Loucy (cell line): ENCODE measurements at regions not wholly inside any gene's neighbourhood (a gene's known extent, or its start where the extent isn't known, plus 50 kb on each side); places are given as distances from the start of the nearest gene placed in this dataset.

Source experiments
- H2AFZ ChIP-seq: fragments of 200-600 bp; sonication (generic); 2 replicates; pipeline ENCODE4 v1.6.0; 2016; ENCODE audit warnings: antibody characterized with exemption, mild to moderate bottlenecking, low read length, moderate library complexity
- H3F3A ChIP-seq: fragments of 200-600 bp; 2 replicates; pipeline ENCODE4 v1.6.0; 2016; ENCODE audit warnings: antibody characterized with exemption, low read depth, mild to moderate bottlenecking
- H3K27me3 ChIP-seq: fragments of 200-600 bp; sonication (generic); 2 replicates; pipeline ENCODE4 v1.6.1; 2014; ENCODE audit warnings: low read length, mild to moderate bottlenecking; ENCODE audit not compliant: insufficient read depth, poor library complexity, severe bottlenecking
- H3K36me3 ChIP-seq: fragments of 200-600 bp; sonication (generic); 2 replicates; pipeline ENCODE4 v1.6.1; 2016; ENCODE audit warnings: low read length; ENCODE audit not compliant: insufficient read depth
- H3K4me1 ChIP-seq: fragments of 200-600 bp; sonication (generic); 2 replicates; pipeline ENCODE4 v1.5.1; 2014; ENCODE audit warnings: low read length, mild to moderate bottlenecking; ENCODE audit not compliant: insufficient read depth, poor library complexity, severe bottlenecking
- H3K4me2 ChIP-seq: fragments of 200-600 bp; sonication (generic); 2 replicates; pipeline ENCODE4 v1.6.0; 2014; ENCODE audit warnings: antibody characterized with exemption, low read length, low read depth, mild to moderate bottlenecking; ENCODE audit not compliant: poor library complexity, severe bottlenecking
- H3K4me3 ChIP-seq: fragments of 200-600 bp; sonication (generic); 2 replicates; pipeline ENCODE4 v1.5.1; 2014; ENCODE audit warnings: low read length, mild to moderate bottlenecking, mixed read lengths; ENCODE audit not compliant: poor library complexity, severe bottlenecking
- H3K79me2 ChIP-seq: fragments of 200-600 bp; sonication (generic); 2 replicates; pipeline ENCODE4 v1.6.1; 2014; ENCODE audit warnings: low read length; ENCODE audit not compliant: insufficient read depth
- H3K9ac ChIP-seq: fragments of 200-600 bp; sonication (generic); 2 replicates; pipeline ENCODE4 v1.6.0; 2014; ENCODE audit warnings: mild to moderate bottlenecking, low read depth, low read length, moderate library complexity; ENCODE audit not compliant: poor library complexity, severe bottlenecking
- H3K9me2 ChIP-seq: fragments of 200-600 bp; sonication (generic); replicated peaks from 2 replicates; pipeline ENCODE4 v1.6.1; 2016; ENCODE audit warnings: low read depth, low read length, mixed read lengths
- H3K9me3 ChIP-seq: fragments of 200-600 bp; sonication (generic); 2 replicates; pipeline ENCODE4 v1.6.1; 2014; ENCODE audit warnings: mild to moderate bottlenecking, antibody characterized with exemption, low read length, low read depth; ENCODE audit not compliant: insufficient read depth
- H4K20me1 ChIP-seq: fragments of 200-600 bp; sonication (generic); 2 replicates; pipeline ENCODE4 v1.6.0; 2014; ENCODE audit warnings: antibody characterized with exemption, low read length, mild to moderate bottlenecking; ENCODE audit not compliant: insufficient read depth, poor library complexity, severe bottlenecking
- EZH2phosphoT487 ChIP-seq: fragments of 200-600 bp; IDR thresholded peaks from 2 replicates; pipeline ENCODE4 v1.6.1; 2018; ENCODE audit warnings: antibody characterized with exemption, mild to moderate bottlenecking, moderate library complexity, borderline replicate concordance
- TF ChIP-seq, protein P1 (sequence below): fragments of 200-600 bp; sonication (generic); conservative IDR thresholded peaks from 2 replicates; pipeline ENCODE4 v1.5.1; 2014; ENCODE audit warnings: mild to moderate bottlenecking, antibody characterized with exemption, low read length

DNA sequence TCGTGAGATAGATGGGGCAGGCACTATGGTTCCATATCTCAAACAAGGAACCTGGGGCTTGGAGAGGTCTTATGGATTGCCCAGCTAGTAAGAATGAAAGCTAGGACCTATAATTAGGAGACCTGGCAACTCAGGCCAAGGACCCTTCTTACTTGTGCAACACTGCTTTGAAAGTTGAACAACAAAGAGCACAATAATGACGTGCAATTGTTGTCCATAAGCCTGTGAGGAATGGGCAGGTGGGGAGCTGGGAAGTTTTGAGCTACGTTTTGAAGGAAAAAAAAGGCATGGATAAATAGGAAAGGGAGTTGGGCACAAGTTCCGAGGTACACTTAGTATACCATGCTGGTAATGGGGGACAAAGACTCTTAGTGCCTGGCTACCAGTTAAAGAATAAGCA, 104.3 kb downstream of the HS3ST3B1 start:
- TF ChIP-seq, protein P1, sequence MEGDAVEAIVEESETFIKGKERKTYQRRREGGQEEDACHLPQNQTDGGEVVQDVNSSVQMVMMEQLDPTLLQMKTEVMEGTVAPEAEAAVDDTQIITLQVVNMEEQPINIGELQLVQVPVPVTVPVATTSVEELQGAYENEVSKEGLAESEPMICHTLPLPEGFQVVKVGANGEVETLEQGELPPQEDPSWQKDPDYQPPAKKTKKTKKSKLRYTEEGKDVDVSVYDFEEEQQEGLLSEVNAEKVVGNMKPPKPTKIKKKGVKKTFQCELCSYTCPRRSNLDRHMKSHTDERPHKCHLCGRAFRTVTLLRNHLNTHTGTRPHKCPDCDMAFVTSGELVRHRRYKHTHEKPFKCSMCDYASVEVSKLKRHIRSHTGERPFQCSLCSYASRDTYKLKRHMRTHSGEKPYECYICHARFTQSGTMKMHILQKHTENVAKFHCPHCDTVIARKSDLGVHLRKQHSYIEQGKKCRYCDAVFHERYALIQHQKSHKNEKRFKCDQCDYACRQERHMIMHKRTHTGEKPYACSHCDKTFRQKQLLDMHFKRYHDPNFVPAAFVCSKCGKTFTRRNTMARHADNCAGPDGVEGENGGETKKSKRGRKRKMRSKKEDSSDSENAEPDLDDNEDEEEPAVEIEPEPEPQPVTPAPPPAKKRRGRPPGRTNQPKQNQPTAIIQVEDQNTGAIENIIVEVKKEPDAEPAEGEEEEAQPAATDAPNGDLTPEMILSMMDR: no peak
- TF ChIP-seq EZH2phosphoT487: no peak
- Histone ChIP-seq H3K79me2 (no peaks in the 10 kb centered on the region), H3K4me2 (no peak overlapping the region), H2AFZ (no peak overlapping the region), H3K9me3 (0 out of 2 replicates have a peak, but pooled peaks cover 4% of the 10 kb centered on the region), H3F3A (no peaks in the 10 kb centered on the region), H3K4me3 (no peak overlapping the region), H3K9me2 (no peaks in the 10 kb centered on the region), H3K4me1 (no peaks in the 10 kb centered on the region), H4K20me1 (no peaks in the 10 kb centered on the region), H3K27me3 (no peaks in the 10 kb centered on the region), H3K36me3 (no peaks in the 10 kb centered on the region), H3K9ac (no peak overlapping the region)
